OCI-LY1 (cell line): ENCODE measurements at regions not wholly inside any gene's neighbourhood (a gene's known extent, or its start where the extent isn't known, plus 50 kb on each side); places are given as distances from the start of the nearest gene placed in this dataset.

Experiments used
- H2AFZ ChIP-seq: fragments of 200-600 bp; sonication (generic), shearing (Covaris generic); 2 replicates; pipeline ENCODE4 v1.6.0; 2014; ENCODE audit warnings: antibody characterized with exemption, mild to moderate bottlenecking, low read length
- H3F3A ChIP-seq: fragments of 200-600 bp; sonication (generic), shearing (Covaris generic); 2 replicates; pipeline ENCODE4 v1.6.0; 2014; ENCODE audit warnings: mild to moderate bottlenecking, antibody characterized with exemption, low read length, moderate library complexity; ENCODE audit not compliant: insufficient read depth
- H3K27ac ChIP-seq: fragments of 200-600 bp; sonication (generic); 2 replicates; pipeline ENCODE4 v1.5.1; 2014; ENCODE audit warnings: low read length, mixed run types, mild to moderate bottlenecking, low read depth; ENCODE audit not compliant: poor library complexity, severe bottlenecking
- H3K27me3 ChIP-seq: fragments of 200-600 bp; sonication (generic); 2 replicates; pipeline ENCODE4 v1.6.0; 2014; ENCODE audit warnings: antibody characterized with exemption, mild to moderate bottlenecking, low read length, moderate library complexity; ENCODE audit not compliant: insufficient read depth
- H3K36me3 ChIP-seq: fragments of 200-600 bp; sonication (generic); 2 replicates; pipeline ENCODE4 v1.6.1; 2014; ENCODE audit warnings: mild to moderate bottlenecking, antibody characterized with exemption, low read length, moderate library complexity, mixed read lengths; ENCODE audit not compliant: insufficient read depth
- H3K4me1 ChIP-seq: fragments of 200-600 bp; sonication (generic); 2 replicates; pipeline ENCODE4 v1.5.1; 2014; ENCODE audit warnings: mild to moderate bottlenecking, low read length, moderate library complexity; ENCODE audit not compliant: insufficient read depth, severe bottlenecking
- H3K4me2 ChIP-seq: fragments of 200-600 bp; sonication (generic), shearing (Covaris generic); 2 replicates; pipeline ENCODE4 v1.6.1; 2014; ENCODE audit warnings: low read length
- H3K4me3 ChIP-seq: fragments of 200-600 bp; sonication (generic); 2 replicates; pipeline ENCODE4 v1.5.1; 2014; ENCODE audit warnings: low read length, low read depth, mild to moderate bottlenecking, mixed read lengths; ENCODE audit not compliant: poor library complexity, severe bottlenecking
- H3K79me2 ChIP-seq: fragments of 200-600 bp; shearing (Covaris generic); 2 replicates; pipeline ENCODE4 v1.6.1; 2016; ENCODE audit warnings: mixed run types, low read length, mixed read lengths; ENCODE audit not compliant: insufficient read depth
- H3K9ac ChIP-seq: fragments of 200-600 bp; sonication (generic), shearing (Covaris generic); 2 replicates; pipeline ENCODE4 v1.6.1; 2014; ENCODE audit warnings: mild to moderate bottlenecking, low read length, mixed read lengths
- H3K9me2 ChIP-seq: fragments of 200-600 bp; sonication (generic), shearing (Covaris generic); 2 replicates; pipeline ENCODE4 v1.6.1; 2014; ENCODE audit warnings: low read depth, mild to moderate bottlenecking, low read length, mixed read lengths
- H3K9me3 ChIP-seq: fragments of 200-600 bp; shearing (Covaris generic); 2 replicates; pipeline ENCODE4 v1.6.1; 2014; ENCODE audit warnings: low read length, mixed read lengths
- H4K20me1 ChIP-seq: fragments of 200-600 bp; sonication (generic), shearing (Covaris generic); 2 replicates; pipeline ENCODE4 v1.6.0; 2016; ENCODE audit warnings: mild to moderate bottlenecking, low read length; ENCODE audit not compliant: insufficient read depth
- EZH2 ChIP-seq: fragments of 200-600 bp; sonication (generic), shearing (Covaris generic); IDR thresholded peaks from 2 replicates; pipeline ENCODE4 v1.8.0; 2017; ENCODE audit warnings: borderline replicate concordance, mixed run types, mild to moderate bottlenecking, antibody characterized with exemption, low read length, moderate library complexity, mixed read lengths
- TF ChIP-seq, protein P1 (sequence below): fragments of 200-600 bp; sonication (generic), shearing (Covaris generic); IDR thresholded peaks from 2 replicates; pipeline ENCODE4 v1.5.1; 2017; ENCODE audit warnings: mild to moderate bottlenecking, antibody characterized with exemption, low read length, moderate library complexity, mixed read lengths

DNA sequence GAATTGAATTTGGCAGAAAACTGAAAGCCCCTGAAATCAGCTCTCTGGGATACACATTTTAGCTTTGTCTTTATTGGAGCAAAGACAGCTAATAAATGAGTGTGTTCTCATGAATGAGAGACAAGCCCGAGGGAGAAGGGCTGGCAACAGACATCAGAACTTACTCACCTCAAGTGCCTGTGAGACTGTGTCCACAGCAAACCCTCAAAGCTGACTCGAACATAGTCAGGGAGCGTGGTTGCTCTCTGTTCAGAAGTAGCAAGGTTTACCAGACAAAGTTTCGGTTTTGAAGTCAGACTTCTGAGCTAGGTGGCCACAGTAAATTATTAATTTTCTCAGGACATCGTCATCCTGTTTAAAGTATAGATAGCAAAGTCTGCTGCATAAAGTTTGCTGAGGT, 207.9 kb downstream of the CMPK2 start:
- no peaks in the 10 kb centered on the region for H3K36me3 ChIP-seq
- H3K79me2 ChIP-seq = no peaks in the 10 kb centered on the region
- no peak overlapping the region for H3K4me2 ChIP-seq
- no peaks in the 10 kb centered on the region for H4K20me1 ChIP-seq
- H3K4me1 ChIP-seq = no peaks in the 10 kb centered on the region
- no peaks in the 10 kb centered on the region for H3K9me2 ChIP-seq
- H3K9ac ChIP-seq = no peak overlapping the region
- H3K27me3 ChIP-seq = no peaks in the 10 kb centered on the region
- no peaks in the 10 kb centered on the region for H3K9me3 ChIP-seq
- no peak overlapping the region for H3K4me3 ChIP-seq
- no peak overlapping the region for H3K27ac ChIP-seq
- H2AFZ ChIP-seq = no peak overlapping the region
- TF ChIP-seq EZH2 = no peak
- TF ChIP-seq, protein P1, sequence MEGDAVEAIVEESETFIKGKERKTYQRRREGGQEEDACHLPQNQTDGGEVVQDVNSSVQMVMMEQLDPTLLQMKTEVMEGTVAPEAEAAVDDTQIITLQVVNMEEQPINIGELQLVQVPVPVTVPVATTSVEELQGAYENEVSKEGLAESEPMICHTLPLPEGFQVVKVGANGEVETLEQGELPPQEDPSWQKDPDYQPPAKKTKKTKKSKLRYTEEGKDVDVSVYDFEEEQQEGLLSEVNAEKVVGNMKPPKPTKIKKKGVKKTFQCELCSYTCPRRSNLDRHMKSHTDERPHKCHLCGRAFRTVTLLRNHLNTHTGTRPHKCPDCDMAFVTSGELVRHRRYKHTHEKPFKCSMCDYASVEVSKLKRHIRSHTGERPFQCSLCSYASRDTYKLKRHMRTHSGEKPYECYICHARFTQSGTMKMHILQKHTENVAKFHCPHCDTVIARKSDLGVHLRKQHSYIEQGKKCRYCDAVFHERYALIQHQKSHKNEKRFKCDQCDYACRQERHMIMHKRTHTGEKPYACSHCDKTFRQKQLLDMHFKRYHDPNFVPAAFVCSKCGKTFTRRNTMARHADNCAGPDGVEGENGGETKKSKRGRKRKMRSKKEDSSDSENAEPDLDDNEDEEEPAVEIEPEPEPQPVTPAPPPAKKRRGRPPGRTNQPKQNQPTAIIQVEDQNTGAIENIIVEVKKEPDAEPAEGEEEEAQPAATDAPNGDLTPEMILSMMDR = no peak
- H3F3A ChIP-seq = no peaks in the 10 kb centered on the region

DNA sequence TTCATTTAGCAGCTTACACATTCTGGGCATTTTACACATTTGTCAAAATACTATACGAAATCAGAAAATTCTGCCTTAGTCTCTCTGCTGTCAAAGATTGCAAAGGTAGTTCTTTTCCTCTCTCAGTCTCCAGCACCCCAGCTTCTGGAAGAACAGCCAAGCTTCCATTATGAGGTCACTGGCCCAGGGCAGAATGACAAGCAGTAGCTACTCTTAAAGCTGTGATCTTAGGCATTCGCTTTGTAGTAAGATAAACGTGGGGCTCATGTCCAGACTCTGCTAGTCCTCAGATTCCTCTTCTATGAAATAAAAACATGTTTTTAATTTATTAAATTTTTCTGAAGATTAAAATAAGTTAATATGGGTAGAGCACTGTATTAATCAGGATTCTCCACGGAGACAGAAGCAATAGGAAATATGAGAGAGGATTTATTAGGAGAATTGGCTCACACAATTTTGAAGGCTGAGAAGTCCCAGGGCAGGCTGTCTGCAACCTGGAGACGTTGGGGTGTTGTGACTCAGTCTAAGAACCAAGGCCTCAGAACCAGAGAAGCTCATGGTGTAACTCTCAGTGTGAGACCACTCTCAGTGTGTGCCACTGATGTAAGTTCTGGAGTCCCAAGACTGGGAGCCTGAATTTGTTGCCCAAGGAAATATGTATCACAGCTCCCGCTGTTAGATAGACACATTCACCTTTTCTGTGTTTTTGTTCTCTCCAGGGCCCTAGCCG, 201.2 kb downstream of the CMPK2 start:
- no peak overlapping the region for H3K9ac ChIP-seq
- no peaks in the 10 kb centered on the region for H3K4me1 ChIP-seq
- H3K36me3 ChIP-seq = no peaks in the 10 kb centered on the region
- no peaks in the 10 kb centered on the region for H3F3A ChIP-seq
- no peaks in the 10 kb centered on the region for H3K9me3 ChIP-seq
- TF ChIP-seq, protein P1 = no peak
- no peak for TF ChIP-seq EZH2
- H3K27ac ChIP-seq = no peak overlapping the region
- no peak overlapping the region for H3K4me3 ChIP-seq
- H3K4me2 ChIP-seq = no peak overlapping the region
- no peaks in the 10 kb centered on the region for H4K20me1 ChIP-seq
- H3K27me3 ChIP-seq = no peaks in the 10 kb centered on the region
- H3K9me2 ChIP-seq = no peaks in the 10 kb centered on the region
- no peaks in the 10 kb centered on the region for H3K79me2 ChIP-seq
- no peak overlapping the region for H2AFZ ChIP-seq

DNA sequence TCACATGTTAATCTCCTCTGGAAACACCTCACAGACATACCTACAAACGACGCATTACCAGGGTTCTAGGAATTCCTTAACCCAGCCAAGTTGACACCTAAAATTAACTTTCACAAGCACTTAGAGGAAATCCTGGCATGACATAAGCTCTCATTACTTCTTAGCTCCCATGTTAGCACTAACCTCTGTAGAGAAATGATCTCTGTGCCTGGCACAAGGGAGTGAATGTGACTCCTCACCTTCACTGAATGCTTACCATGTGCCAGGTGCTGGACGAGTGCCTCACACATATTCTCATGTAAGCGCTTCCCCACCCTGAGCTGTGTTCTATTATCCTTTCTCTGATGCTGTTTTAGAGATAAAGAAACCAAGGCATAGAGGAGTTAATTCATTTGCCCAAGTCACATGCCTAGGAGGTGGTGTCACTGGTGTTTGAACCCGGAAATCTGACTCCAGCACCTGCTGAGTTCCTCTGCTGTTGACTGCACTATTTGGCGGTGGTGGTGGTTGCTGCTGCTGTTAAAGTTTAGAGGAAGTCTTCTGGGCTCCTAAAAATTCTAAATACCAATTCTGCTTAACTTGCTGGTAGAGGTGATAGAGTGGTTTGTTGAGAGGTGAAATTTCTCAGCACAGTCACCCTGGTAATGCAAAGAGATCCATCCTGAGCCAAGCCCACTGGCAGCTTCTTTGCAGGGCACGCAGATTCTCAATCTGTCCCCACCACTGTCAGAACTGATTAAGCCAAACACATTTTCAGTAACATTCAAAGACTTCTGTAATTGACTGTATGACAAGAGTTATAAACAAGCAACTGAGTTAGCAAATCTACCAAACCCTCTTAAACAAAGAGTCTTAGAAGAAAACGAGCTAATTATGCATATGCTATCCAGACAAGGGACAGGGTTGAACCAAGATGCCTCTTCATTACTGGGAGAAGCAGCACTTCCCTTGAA, 200.3 kb downstream of the CMPK2 start:
- no peak overlapping the region for H2AFZ ChIP-seq
- no peak for TF ChIP-seq EZH2
- TF ChIP-seq, protein P1 = no peak

More for the DNA sequence above, 200.3 kb downstream of the CMPK2 start:
- no peak overlapping the region for H3K9ac ChIP-seq
- H3K27me3 ChIP-seq = no peaks in the 10 kb centered on the region
- H3K9me3 ChIP-seq = no peaks in the 10 kb centered on the region
- no peaks in the 10 kb centered on the region for H3K4me1 ChIP-seq
- no peaks in the 10 kb centered on the region for H3F3A ChIP-seq
- H3K79me2 ChIP-seq = no peaks in the 10 kb centered on the region
- H3K36me3 ChIP-seq = no peaks in the 10 kb centered on the region
- no peak overlapping the region for H3K4me2 ChIP-seq
- H3K9me2 ChIP-seq = no peaks in the 10 kb centered on the region
- no peaks in the 10 kb centered on the region for H4K20me1 ChIP-seq
- H3K27ac ChIP-seq = no peak overlapping the region
- no peak overlapping the region for H3K4me3 ChIP-seq
